RWPE2 (cell line): ENCODE measurements at regions not wholly inside any gene's neighbourhood (a gene's known extent, or its start where the extent isn't known, plus 50 kb on each side); places are given as distances from the start of the nearest gene placed in this dataset.

Experiments used
- ATAC-seq: fragments of 200-7000 bp; cut with Tn5 transposase; 3 replicates; pipeline ENCODE4 v1.9.1; 2021; ENCODE audit warnings: low read depth
- DNase-seq: peaks from one replicate; pipeline ENCODE4 v3.0.0-alpha.2; 2020; ENCODE audit warnings: low spot score
- H3K27ac ChIP-seq: fragments of 450-650 bp; 2 replicates; pipeline ENCODE4 v1.5.1; 2017; ENCODE audit warnings: mild to moderate bottlenecking; ENCODE audit not compliant: poor library complexity, severe bottlenecking
- H3K27me3 ChIP-seq: fragments of 250-450 bp; sonication (Bioruptor Pico); 2 replicates; pipeline ENCODE4 v1.5.1; 2021; ENCODE audit warnings: mild to moderate bottlenecking, moderate library complexity; ENCODE audit not compliant: insufficient read depth, poor library complexity, severe bottlenecking
- H3K36me3 ChIP-seq: fragments of 250-450 bp; sonication (Bioruptor Pico); 2 replicates; pipeline ENCODE4 v1.5.1; 2020; ENCODE audit warnings: low read depth, mild to moderate bottlenecking, moderate library complexity
- H3K4me1 ChIP-seq: fragments of 250-450 bp; sonication (Bioruptor Pico); 2 replicates; pipeline ENCODE4 v1.5.1; 2021; ENCODE audit warnings: mild to moderate bottlenecking, moderate library complexity; ENCODE audit not compliant: insufficient read depth, poor library complexity, severe bottlenecking
- H3K4me3 ChIP-seq: fragments of 250-450 bp; sonication (Bioruptor Pico); 2 replicates; pipeline ENCODE4 v1.5.1; 2021; ENCODE audit warnings: mild to moderate bottlenecking, moderate library complexity; ENCODE audit not compliant: severe bottlenecking
- H3K9me3 ChIP-seq: fragments of 250-450 bp; sonication (Bioruptor Pico); 2 replicates; pipeline ENCODE4 v1.5.1; 2021; ENCODE audit warnings: mild to moderate bottlenecking, moderate library complexity; ENCODE audit not compliant: severe bottlenecking
- CTCF ChIP-seq: fragments of 450-650 bp; IDR thresholded peaks from one replicate; pipeline ENCODE4 v1.5.1; 2017; ENCODE audit warnings: mild to moderate bottlenecking, moderate library complexity; ENCODE audit not compliant: poor library complexity, severe bottlenecking

GRCh38 chr16:52316241-52316640 is 230.7 kb downstream of the TOX3 start:
- Histone ChIP-seq H3K27me3 (no peaks in the 10 kb centered on the region), H3K36me3 (no peaks in the 10 kb centered on the region), H3K4me1 (no peaks in the 10 kb centered on the region), H3K27ac (no peak overlapping the region), H3K9me3 (no peaks in the 10 kb centered on the region), H3K4me3 (no peak overlapping the region)
- TF ChIP-seq CTCF: no peak
- ATAC-seq (no peak), DNase-seq (no peak)

DNA sequence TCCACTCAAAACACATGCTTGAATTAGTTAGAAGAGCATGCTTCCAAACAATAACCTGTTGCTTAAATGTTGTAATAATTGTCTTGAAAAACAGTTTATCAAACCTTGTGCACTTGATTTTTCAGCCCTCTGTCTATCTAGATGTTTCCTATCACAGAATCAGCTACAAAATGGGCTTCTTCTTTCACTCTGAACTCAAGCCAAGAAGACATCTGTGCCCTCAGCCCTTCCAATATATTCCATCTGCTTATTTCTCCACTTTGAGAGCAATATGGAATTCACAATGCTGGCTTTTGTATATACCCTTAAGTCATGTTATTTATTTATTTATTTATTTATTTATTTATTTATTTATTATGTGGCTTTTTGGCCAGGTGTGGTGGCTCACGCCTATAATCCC is 234.2 kb downstream of the TOX3 start:
- Histone ChIP-seq H3K4me3 (no peak overlapping the region), H3K9me3 (no peaks in the 10 kb centered on the region), H3K4me1 (no peaks in the 10 kb centered on the region), H3K27ac (no peak overlapping the region), H3K36me3 (no peaks in the 10 kb centered on the region), H3K27me3 (no peaks in the 10 kb centered on the region)
- no peak for ATAC-seq
- no peak for DNase-seq
- TF ChIP-seq CTCF: no peak

GRCh38 chr16:52309446-52310416 is 237.2 kb downstream of the TOX3 start:
- no peak for TF ChIP-seq CTCF
- Histone ChIP-seq H3K36me3 (no peaks in the 10 kb centered on the region), H3K4me3 (no peak overlapping the region), H3K4me1 (no peaks in the 10 kb centered on the region), H3K27ac (no peak overlapping the region), H3K27me3 (no peaks in the 10 kb centered on the region), H3K9me3 (no peaks in the 10 kb centered on the region)
- no peak for ATAC-seq
- no peak for DNase-seq

DNA sequence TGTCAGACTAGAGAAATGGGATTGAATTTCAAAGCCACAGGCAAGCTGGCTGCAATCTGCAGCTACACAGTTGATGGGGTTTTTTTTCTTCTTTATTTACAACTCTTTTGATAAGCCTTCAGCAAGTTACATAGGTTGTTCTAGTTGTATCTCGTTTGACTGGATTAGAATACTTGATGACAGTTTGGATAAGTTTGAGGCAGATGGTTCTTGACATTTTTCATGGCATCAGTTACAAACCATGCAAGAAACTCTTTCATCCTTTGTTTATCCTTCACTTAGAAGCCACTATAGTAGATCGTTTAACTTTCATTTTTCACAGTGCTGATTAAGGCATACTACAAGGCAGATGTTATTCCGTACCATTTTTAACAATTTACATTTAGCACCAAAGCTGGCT is 238.9 kb downstream of the TOX3 start:
- no peak overlapping the region for H3K4me3 ChIP-seq
- DNase-seq: no peak
- no peaks in the 10 kb centered on the region for H3K36me3 ChIP-seq
- no peak for ATAC-seq
- H3K4me1 ChIP-seq: no peaks in the 10 kb centered on the region
- no peaks in the 10 kb centered on the region for H3K9me3 ChIP-seq
- no peaks in the 10 kb centered on the region for H3K27me3 ChIP-seq
- no peak for TF ChIP-seq CTCF
- H3K27ac ChIP-seq: no peak overlapping the region

- ATAC-seq: no peak
- no peak for TF ChIP-seq CTCF
- H3K36me3 ChIP-seq: no peaks in the 10 kb centered on the region
- no peaks in the 10 kb centered on the region for H3K9me3 ChIP-seq
- H3K4me1 ChIP-seq: no peaks in the 10 kb centered on the region
- DNase-seq: no peak
- H3K27ac ChIP-seq: no peak overlapping the region
- no peaks in the 10 kb centered on the region for H3K27me3 ChIP-seq
- no peak overlapping the region for H3K4me3 ChIP-seq
These were observed 245.9 kb downstream of the TOX3 start for GRCh38 chr16:52301026-52301425.
